ENCODE measurements at regions not wholly inside any gene's neighbourhood (a gene's known extent, or its start where the extent isn't known, plus 50 kb on each side); places are given as distances from the start of the nearest gene placed in this dataset.
A peak's percentile ranks its signal among the peaks of the same experiment; 100 is the strongest.

DNA sequence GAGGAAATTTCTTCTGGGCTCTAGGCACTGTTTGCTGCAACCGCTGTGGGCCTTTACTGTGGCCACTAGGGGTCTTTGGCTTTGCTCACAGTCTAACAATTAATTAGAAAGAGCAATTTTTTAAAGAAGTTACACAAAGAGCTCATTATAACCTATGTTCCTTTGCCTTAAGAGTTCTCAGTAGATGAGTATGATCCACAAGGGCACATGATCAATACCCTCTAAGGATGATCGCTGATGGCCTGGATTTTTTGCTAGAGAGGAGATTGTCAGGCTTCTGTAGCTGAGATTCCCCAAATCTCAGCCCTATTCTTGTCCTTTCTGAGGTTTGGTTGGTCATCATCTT, 80.8 kb upstream of the RHOBTB1 start:
- DNase-seq (ENCODE audit: low read depth): peak; percentile 48
- TF ChIP-seq, protein P1, sequence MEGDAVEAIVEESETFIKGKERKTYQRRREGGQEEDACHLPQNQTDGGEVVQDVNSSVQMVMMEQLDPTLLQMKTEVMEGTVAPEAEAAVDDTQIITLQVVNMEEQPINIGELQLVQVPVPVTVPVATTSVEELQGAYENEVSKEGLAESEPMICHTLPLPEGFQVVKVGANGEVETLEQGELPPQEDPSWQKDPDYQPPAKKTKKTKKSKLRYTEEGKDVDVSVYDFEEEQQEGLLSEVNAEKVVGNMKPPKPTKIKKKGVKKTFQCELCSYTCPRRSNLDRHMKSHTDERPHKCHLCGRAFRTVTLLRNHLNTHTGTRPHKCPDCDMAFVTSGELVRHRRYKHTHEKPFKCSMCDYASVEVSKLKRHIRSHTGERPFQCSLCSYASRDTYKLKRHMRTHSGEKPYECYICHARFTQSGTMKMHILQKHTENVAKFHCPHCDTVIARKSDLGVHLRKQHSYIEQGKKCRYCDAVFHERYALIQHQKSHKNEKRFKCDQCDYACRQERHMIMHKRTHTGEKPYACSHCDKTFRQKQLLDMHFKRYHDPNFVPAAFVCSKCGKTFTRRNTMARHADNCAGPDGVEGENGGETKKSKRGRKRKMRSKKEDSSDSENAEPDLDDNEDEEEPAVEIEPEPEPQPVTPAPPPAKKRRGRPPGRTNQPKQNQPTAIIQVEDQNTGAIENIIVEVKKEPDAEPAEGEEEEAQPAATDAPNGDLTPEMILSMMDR (conservative IDR thresholded peaks at IDR 0.05; ENCODE audit: low read depth, low read length): peak; percentile 94
- H3K4me3 ChIP-seq (ENCODE audit: low read depth, low read length): no peak overlapping the region

DNA sequence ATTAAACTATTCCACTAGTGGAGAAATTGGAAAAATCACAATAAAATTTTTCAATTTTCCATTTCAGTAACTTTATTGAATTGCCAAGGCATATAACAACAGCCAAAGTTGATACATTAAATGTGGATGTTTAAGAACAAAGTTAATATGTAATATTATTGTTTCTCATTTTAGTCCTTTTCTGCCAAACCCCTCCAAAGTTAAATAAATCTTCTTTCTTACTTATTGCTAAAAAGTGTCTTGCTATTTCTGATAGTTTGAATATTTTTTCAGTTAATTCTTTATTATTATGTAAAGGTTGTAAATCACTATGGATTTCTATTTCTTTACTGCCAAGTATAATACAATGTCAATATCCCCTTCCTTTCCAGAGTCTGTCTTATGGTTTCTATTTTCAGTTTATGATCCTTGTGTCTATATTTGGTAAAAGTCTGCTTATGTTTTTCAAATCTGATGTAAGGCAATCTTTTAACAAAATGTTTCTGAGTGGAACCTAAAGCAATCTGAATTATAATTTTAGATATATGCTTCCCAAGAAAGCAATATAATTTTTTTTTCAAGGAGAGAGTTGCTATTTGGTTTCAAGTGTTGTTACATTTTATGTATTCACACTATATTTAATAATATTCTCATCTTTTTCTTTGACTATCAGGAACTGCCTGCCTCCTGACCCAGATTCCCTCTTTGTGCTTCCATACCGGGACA, 80.3 kb upstream of the RHOBTB1 start:
- TF ChIP-seq, protein P1 (conservative IDR thresholded peaks at IDR 0.05; ENCODE audit: low read depth, low read length): no peak
- H3K4me3 ChIP-seq (ENCODE audit: low read depth, low read length): no peak overlapping the region
- no peak for DNase-seq (ENCODE audit: low read depth)

DNA sequence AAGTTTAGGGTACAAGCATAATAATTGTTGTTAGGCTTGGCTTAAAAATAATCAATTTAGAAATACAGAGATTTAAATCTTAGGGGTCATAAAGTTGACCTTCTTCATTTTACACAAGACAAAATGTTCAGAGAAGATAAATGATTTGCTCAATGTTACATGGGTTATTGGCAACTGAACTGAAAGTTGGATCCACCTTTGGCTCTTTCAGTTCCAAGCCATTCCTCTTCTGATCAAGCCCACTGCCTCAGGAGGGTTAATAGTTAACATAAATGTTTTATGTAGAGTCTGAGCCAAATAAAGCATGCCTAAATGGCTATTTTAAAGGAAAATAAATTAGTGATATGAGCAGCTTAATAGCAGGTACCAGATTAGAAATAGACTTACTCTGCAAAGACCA, 79.1 kb upstream of the RHOBTB1 start:
- no peak overlapping the region for H3K4me3 ChIP-seq (ENCODE audit: low read depth, low read length)
- TF ChIP-seq, protein P1 (conservative IDR thresholded peaks at IDR 0.05; ENCODE audit: low read depth, low read length): no peak
- no peak for DNase-seq (ENCODE audit: low read depth)

DNA sequence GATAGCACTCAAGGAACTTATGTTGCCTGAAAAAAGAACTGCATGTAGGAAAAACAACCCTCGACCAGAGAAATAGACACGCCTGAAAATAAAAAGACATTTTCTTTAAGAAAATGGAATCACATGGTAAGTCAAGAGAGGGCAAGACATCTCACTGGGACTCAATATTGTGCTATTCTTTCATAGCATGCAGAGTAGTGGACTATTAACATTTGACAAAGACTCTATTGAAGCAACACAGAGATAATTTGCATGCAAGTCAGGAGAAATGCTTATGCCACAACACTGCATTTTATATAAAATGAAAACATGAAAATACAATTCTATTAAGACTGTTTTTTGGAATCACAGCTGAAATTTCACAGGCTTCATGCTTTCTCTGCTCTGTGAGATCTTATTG, 77.9 kb upstream of the RHOBTB1 start:
- DNase-seq (ENCODE audit: low read depth): no peak
- no peak overlapping the region for H3K4me3 ChIP-seq (ENCODE audit: low read depth, low read length)
- TF ChIP-seq, protein P1 (conservative IDR thresholded peaks at IDR 0.05; ENCODE audit: low read depth, low read length): no peak

DNA sequence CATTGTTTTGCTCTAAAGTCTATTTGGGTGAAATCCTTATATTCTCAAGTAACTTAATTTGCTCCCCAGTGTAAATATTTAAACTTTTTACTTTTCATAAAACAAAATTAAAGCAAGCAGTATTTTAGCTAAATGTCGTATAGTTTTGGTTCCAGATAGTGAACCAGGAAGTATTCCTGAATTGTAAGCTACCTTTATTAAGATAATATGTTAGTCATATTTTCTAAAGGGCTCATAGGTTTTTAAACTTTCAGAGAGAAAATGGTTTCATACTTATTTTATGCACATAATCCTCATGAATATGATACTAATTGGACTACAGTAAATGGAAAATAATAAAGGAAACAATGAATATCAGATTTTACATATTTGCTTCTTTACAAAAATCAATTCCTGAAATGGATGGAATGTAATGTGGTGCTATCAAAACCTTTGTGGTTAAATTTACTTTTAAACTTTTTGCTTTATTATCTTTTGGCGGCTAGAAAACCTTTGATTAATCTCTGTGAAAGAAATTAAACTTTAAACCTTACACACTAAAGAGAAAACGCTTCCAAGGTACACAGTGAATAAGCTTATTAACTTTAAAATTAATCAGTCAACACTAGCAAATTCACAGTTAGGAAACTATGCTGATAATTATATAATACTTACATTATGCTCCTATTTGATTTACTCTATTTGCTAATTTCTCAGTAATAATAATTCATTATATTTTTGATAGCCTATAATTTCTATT, 76.6 kb upstream of the RHOBTB1 start:
- DNase-seq (ENCODE audit: low read depth): no peak
- TF ChIP-seq, protein P1 (conservative IDR thresholded peaks at IDR 0.05; ENCODE audit: low read depth, low read length): no peak
- H3K4me3 ChIP-seq (ENCODE audit: low read depth, low read length): no peak overlapping the region

DNA sequence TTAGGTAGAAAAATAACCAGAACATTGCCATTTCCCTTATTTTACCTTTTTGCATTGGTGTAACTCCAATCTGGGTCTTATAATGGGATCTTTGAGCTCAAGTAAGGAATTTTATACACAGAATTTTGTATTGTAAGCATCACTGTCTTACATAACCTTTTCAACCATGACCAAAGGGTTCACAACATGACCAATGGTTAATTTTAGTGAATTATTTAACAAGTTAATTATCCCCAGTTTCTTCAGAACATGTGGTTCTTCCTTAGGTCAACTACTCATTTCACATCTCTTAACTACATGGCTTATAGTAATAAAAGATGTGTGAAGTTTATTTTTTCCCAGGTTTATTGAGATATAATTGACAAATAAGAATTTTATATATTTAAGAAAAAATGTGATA, 74.2 kb upstream of the RHOBTB1 start:
- TF ChIP-seq, protein P1 (conservative IDR thresholded peaks at IDR 0.05; ENCODE audit: low read depth, low read length): no peak
- no peak overlapping the region for H3K4me3 ChIP-seq (ENCODE audit: low read depth, low read length)
- no peak for DNase-seq (ENCODE audit: low read depth)

DNA sequence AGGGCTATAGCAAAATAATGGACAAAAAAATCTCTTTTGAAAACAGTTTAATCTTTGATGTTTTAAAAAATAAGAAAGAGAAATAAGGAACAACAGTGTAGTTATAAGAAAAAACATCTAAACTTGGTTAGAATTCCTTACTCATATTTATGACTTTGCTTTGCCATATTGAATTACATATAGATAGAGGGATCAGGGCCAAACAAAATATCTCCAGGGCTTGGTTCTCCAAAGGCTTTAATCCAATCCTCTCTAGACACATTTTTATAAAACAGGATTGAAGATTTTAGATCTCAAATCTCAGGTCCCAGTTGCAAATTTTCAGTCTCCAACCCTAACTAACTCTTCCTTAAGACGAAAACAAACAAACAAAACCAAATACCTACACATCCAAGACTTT, 72.6 kb upstream of the RHOBTB1 start:
- no peak overlapping the region for H3K4me3 ChIP-seq (ENCODE audit: low read depth, low read length)
- TF ChIP-seq, protein P1 (conservative IDR thresholded peaks at IDR 0.05; ENCODE audit: low read depth, low read length): no peak
- DNase-seq (ENCODE audit: low read depth): no peak

Measured in choroid plexus epithelial cell (primary cell).